GM19240 (cell line): ENCODE measurements at regions not wholly inside any gene's neighbourhood (a gene's known extent, or its start where the extent isn't known, plus 50 kb on each side); places are given as distances from the start of the nearest gene placed in this dataset.

Source experiments
- DNase-seq: peaks from one replicate; pipeline ENCODE4 v3.0.0; 2011; ENCODE audit warnings: low spot score; ENCODE audit not compliant: insufficient read length

GRCh38 chr5:6236858-6237481, 141.4 kb downstream of the MED10 start:
- DNase-seq, result no peak

GRCh38 chr5:6236170-6236793, 142.1 kb downstream of the MED10 start:
- no peak for DNase-seq

- DNase-seq, result no peak
These were observed 142.6 kb downstream of the MED10 start for GRCh38 chr5:6235726-6236125.

GRCh38 chr5:6228257-6229250, 149.8 kb downstream of the MED10 start:
- DNase-seq, result no peak

GRCh38 chr5:6225121-6225607, 153.2 kb downstream of the MED10 start:
- DNase-seq, result no peak

- no peak for DNase-seq
These were observed 153.9 kb downstream of the MED10 start for GRCh38 chr5:6224406-6224805.

- DNase-seq, result no peak
These were observed 155.4 kb downstream of the MED10 start for GRCh38 chr5:6222899-6223298.

- DNase-seq, result no peak
These were observed 156.2 kb downstream of the MED10 start for GRCh38 chr5:6222121-6222520.

- DNase-seq, result no peak
These were observed 157.2 kb downstream of the MED10 start for GRCh38 chr5:6221141-6221626.

- no peak for DNase-seq
These were observed 157.8 kb downstream of the MED10 start for GRCh38 chr5:6220346-6221088.

GRCh38 chr5:6218517-6218916, 159.8 kb downstream of the MED10 start:
- DNase-seq, result no peak

- no peak for DNase-seq
These were observed 160.2 kb downstream of the MED10 start for GRCh38 chr5:6218116-6218515.

- no peak for DNase-seq
These were observed 161.8 kb downstream of the MED10 start for GRCh38 chr5:6216471-6217075.

GRCh38 chr5:6215891-6216290, 162.5 kb downstream of the MED10 start:
- no peak for DNase-seq

- no peak for DNase-seq
These were observed 166.1 kb downstream of the MED10 start for GRCh38 chr5:6212244-6212643.

GRCh38 chr5:6206501-6206900, 171.8 kb downstream of the MED10 start:
- DNase-seq, result no peak

- no peak for DNase-seq
These were observed 175.4 kb downstream of the MED10 start for GRCh38 chr5:6202968-6203365.

- DNase-seq, result no peak
These were observed 176.0 kb downstream of the MED10 start for GRCh38 chr5:6202149-6202967.

GRCh38 chr5:6201631-6202030, 176.7 kb downstream of the MED10 start:
- no peak for DNase-seq

GRCh38 chr5:6198531-6198930, 179.8 kb downstream of the MED10 start:
- DNase-seq, result no peak
